NB4 (cell line): ENCODE measurements at regions not wholly inside any gene's neighbourhood (a gene's known extent, or its start where the extent isn't known, plus 50 kb on each side); places are given as distances from the start of the nearest gene placed in this dataset.

Experiments
- CTCF ChIP-seq: IDR thresholded peaks from one replicate; pipeline ENCODE4 v1.5.1; 2012; ENCODE audit warnings: low read depth, low read length
- MAX ChIP-seq: IDR thresholded peaks from 2 replicates; pipeline ENCODE4 v1.6.1; 2011; ENCODE audit warnings: low read depth, low read length
- MYC ChIP-seq: IDR thresholded peaks from 2 replicates; pipeline ENCODE4 v1.6.1; 2011; ENCODE audit warnings: low read depth, low read length
- POLR2A ChIP-seq: IDR thresholded peaks from 2 replicates; pipeline ENCODE4 v1.6.1; 2011; ENCODE audit warnings: mild to moderate bottlenecking; ENCODE audit not compliant: insufficient read length; ENCODE audit errors: extremely low read depth

- TF ChIP-seq CTCF (no peak), POLR2A (no peak), MYC (no peak), MAX (no peak)
Measured at GRCh38 chr2:44079686-44080085, 83.9 kb upstream of the LRPPRC start.
